ENCODE measurements at regions not wholly inside any gene's neighbourhood (a gene's known extent, or its start where the extent isn't known, plus 50 kb on each side); places are given as distances from the start of the nearest gene placed in this dataset.

DNA sequence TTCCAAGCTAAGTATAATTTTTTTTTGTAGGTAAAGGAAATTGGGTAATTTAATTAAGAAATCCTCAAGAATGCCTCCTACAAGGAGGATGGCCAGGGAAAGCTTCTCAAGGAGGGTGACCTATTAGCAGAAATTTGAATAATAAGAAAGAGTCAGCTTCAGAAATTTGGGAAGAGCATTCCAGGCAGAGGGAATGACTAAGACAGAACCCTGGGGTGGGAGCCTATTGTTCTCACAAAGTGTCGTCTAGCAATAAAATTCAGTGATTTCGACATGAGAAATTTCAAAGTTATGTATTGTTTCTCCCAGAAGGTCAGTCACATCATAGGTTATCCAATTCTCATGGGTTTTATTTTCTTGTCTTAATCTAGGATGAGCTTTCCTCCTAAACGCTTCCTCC lies 1168.4 kb downstream of the AACS start:
- H3K4me3 Mint-ChIP-seq, result no peak overlapping the region
- Histone ChIP-seq H2AFZ (ENCODE audit: insufficient read depth, low read depth, low read length, poor library complexity, severe bottlenecking) (no peak overlapping the region), H3K9ac (ENCODE audit: low read length) (no peak overlapping the region), H3K9me3 (ENCODE audit: control extremely low read depth in 1 of 3, control insufficient read depth in 2 of 3, insufficient read depth in 1 of 3, low read length in 2 of 3) (peaks cover 0 to 2% (median 0%) of the 10 kb centered on the region in 3 donors), H3K36me3 (replicated peaks in 1 of 2; ENCODE audit: control extremely low read depth in 1 of 2, control insufficient read depth in 1 of 2, extremely low read depth in 1 of 2, insufficient read depth in 2 of 2, low read length in 1 of 2) (no peaks in the 10 kb centered on the region), H3K27me3 (replicated peaks in 1 of 4; ENCODE audit: control extremely low read depth in 1 of 4, control insufficient read depth in 3 of 4, insufficient read depth in 4 of 4, low read length in 3 of 4) (no peaks in the 10 kb centered on the region), H3K79me2 (ENCODE audit: control insufficient read depth, insufficient read depth, low read length) (no peaks in the 10 kb centered on the region), H3K27ac (ENCODE audit: low read length in 2 of 2) (no peak overlapping the region), H3K4me1 (ENCODE audit: control insufficient read depth in 2 of 2, insufficient read depth in 2 of 2, low read length in 2 of 2) (no peaks in the 10 kb centered on the region), H3K4me2 (replicated peaks; ENCODE audit: low read depth, low read length, poor library complexity, severe bottlenecking) (no peak overlapping the region), H3K4me3 (ENCODE audit: control extremely low read depth in 1 of 5, extremely low read depth in 1 of 5, insufficient read depth in 1 of 5, low read depth in 2 of 5, low read length in 4 of 5) (no peak overlapping the region), H4K20me1 (ENCODE audit: control insufficient read depth, insufficient read depth, low read length, poor library complexity, severe bottlenecking) (no peaks in the 10 kb centered on the region)
- ATAC-seq (ENCODE audit: low read depth) (no peak), DNase-seq (no peak)
- H3K27me3 Mint-ChIP-seq, result no peaks in the 10 kb centered on the region
- intact Hi-C loops (cut with micrococcal nuclease), result no loop called here
- no peaks in the 10 kb centered on the region for H3K4me1 Mint-ChIP-seq
- 60% methylated on average over 1 of the region's 3 CpGs for WGBS (ENCODE audit: insufficient coverage)
- no peak overlapping the region for H3K27ac Mint-ChIP-seq
- ChIA-PET POLR2A (no interaction called here), CTCF (no interaction called here)
- no peaks in the 10 kb centered on the region for H3K9me3 Mint-ChIP-seq (ENCODE audit: insufficient read depth)
- no peak for TF ChIP-seq CTCF (IDR thresholded peaks at IDR 0.05)
- TF ChIP-seq EZH2 (IDR thresholded peaks at IDR 0.05; ENCODE audit: borderline replicate concordance, insufficient read depth, low read depth, low read length, poor library complexity, severe bottlenecking), result no peak

GRCh38 chr12:126243814-126244440 lies 1178.7 kb downstream of the AACS start:
- Mint-ChIP-seq H3K4me1 (no peaks in the 10 kb centered on the region), H3K4me3 (no peak overlapping the region), H3K9me3 (ENCODE audit: insufficient read depth) (peaks cover 3% of the 10 kb centered on the region), H3K27ac (no peak overlapping the region), H3K27me3 (no peaks in the 10 kb centered on the region)
- no CpG with 5 or more reads among the region's 4 CpGs for whole genome bisulfite sequencing (ENCODE audit: insufficient coverage)
- POLR2A ChIA-PET, result no interaction called here
- no peak overlapping the region for H3K9ac ChIP-seq (ENCODE audit: low read length)
- no peaks in the 10 kb centered on the region for H4K20me1 ChIP-seq (ENCODE audit: control insufficient read depth, insufficient read depth, low read length, poor library complexity, severe bottlenecking)
- H3K4me2 ChIP-seq (replicated peaks; ENCODE audit: low read depth, low read length, poor library complexity, severe bottlenecking), result no peak overlapping the region
- no peak for TF ChIP-seq EZH2 (IDR thresholded peaks at IDR 0.05; ENCODE audit: borderline replicate concordance, insufficient read depth, low read depth, low read length, poor library complexity, severe bottlenecking)
- no peak for TF ChIP-seq CTCF (IDR thresholded peaks at IDR 0.05)
- peaks cover 0 to under 1% (median 0%) of the 10 kb centered on the region in 3 donors for H3K9me3 ChIP-seq (ENCODE audit: control extremely low read depth in 1 of 3, control insufficient read depth in 2 of 3, insufficient read depth in 1 of 3, low read length in 2 of 3)
- ATAC-seq (ENCODE audit: low read depth), result no peak
- intact Hi-C loops (cut with micrococcal nuclease), result no loop called here
- CTCF ChIA-PET, result no interaction called here
- no peaks in the 10 kb centered on the region for H3K36me3 ChIP-seq (replicated peaks in 1 of 2; ENCODE audit: control extremely low read depth in 1 of 2, control insufficient read depth in 1 of 2, extremely low read depth in 1 of 2, insufficient read depth in 2 of 2, low read length in 1 of 2)
- H3K4me1 ChIP-seq (ENCODE audit: control insufficient read depth in 2 of 2, insufficient read depth in 2 of 2, low read length in 2 of 2), result no peaks in the 10 kb centered on the region
- H2AFZ ChIP-seq (ENCODE audit: insufficient read depth, low read depth, low read length, poor library complexity, severe bottlenecking), result no peak overlapping the region
- DNase-seq, result no peak
- no peak overlapping the region for H3K27ac ChIP-seq (ENCODE audit: low read length in 2 of 2)
- no peaks in the 10 kb centered on the region for H3K27me3 ChIP-seq (replicated peaks in 1 of 4; ENCODE audit: control extremely low read depth in 1 of 4, control insufficient read depth in 3 of 4, insufficient read depth in 4 of 4, low read length in 3 of 4)
- H3K79me2 ChIP-seq (ENCODE audit: control insufficient read depth, insufficient read depth, low read length), result no peaks in the 10 kb centered on the region
- H3K4me3 ChIP-seq (ENCODE audit: control extremely low read depth in 1 of 5, extremely low read depth in 1 of 5, insufficient read depth in 1 of 5, low read depth in 2 of 5, low read length in 4 of 5), result no peak overlapping the region

Data from B cell (primary cell).